Astrocyte of the cerebellum (primary cell): ENCODE measurements at regions not wholly inside any gene's neighbourhood (a gene's known extent, or its start where the extent isn't known, plus 50 kb on each side); places are given as distances from the start of the nearest gene placed in this dataset.

ENCODE experiments used
- DNase-seq: peaks from one replicate; pipeline ENCODE4 v3.0.0-alpha.2; 2011; ENCODE audit warnings: low read depth
- H3K4me3 ChIP-seq: 2 replicates; pipeline ENCODE4 v1.5.1; 2011; ENCODE audit warnings: mild to moderate bottlenecking, low read depth, low read length, moderate library complexity
- in situ Hi-C: cut with HindIII; loops from 2 replicates; pipeline ENCODE4 v1.10.0; 2017; ENCODE audit warnings: low sequenced_read_pairs
- TF ChIP-seq, protein P1 (sequence below): IDR thresholded peaks from 2 replicates; pipeline ENCODE4 v1.5.1; 2012; ENCODE audit warnings: low read length, low read depth, moderate library complexity, mild to moderate bottlenecking; ENCODE audit errors: missing control alignments

DNA sequence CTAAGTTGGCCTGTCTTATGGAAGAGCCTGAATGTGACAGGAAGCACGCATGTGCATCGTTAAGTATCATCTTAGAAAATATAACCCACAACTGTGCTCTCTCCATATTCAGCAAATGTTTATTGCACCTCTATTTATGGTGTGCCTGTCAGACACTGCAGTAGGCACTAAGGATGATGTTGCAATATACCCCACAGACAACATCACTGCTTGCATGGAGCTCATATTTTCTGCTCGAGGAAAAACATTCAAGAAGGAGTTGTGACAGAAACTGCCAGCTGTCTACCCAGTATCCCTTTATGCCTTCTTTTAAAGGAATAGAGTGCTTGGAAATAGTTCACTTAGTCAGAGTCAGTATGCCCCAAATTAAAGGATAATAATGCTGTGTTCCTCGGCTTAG lies 132.3 kb upstream of the RBFOX1 start:
- TF ChIP-seq, protein P1, sequence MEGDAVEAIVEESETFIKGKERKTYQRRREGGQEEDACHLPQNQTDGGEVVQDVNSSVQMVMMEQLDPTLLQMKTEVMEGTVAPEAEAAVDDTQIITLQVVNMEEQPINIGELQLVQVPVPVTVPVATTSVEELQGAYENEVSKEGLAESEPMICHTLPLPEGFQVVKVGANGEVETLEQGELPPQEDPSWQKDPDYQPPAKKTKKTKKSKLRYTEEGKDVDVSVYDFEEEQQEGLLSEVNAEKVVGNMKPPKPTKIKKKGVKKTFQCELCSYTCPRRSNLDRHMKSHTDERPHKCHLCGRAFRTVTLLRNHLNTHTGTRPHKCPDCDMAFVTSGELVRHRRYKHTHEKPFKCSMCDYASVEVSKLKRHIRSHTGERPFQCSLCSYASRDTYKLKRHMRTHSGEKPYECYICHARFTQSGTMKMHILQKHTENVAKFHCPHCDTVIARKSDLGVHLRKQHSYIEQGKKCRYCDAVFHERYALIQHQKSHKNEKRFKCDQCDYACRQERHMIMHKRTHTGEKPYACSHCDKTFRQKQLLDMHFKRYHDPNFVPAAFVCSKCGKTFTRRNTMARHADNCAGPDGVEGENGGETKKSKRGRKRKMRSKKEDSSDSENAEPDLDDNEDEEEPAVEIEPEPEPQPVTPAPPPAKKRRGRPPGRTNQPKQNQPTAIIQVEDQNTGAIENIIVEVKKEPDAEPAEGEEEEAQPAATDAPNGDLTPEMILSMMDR = no peak
- no peak overlapping the region for H3K4me3 ChIP-seq
- DNase-seq = no peak
- in situ Hi-C loops = no loop called here

DNA sequence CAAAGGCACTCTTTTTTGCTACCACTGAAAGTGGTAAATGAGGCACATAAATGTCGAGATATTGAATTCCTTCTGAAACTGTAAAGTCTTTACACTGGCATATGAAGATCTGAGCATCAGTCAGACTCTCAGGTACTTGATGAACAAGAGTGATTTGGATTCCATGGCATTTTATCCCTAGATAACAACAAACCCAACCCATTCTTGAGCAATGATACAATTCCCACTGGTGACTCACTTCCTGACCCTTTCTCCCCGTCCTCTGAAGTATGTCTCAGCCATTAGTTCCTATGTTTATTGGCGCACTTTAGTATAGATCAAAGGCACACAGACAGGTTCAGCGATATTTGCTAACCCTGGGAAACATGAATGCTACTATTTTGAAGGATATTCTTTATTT lies 147.0 kb upstream of the RBFOX1 start:
- no peak overlapping the region for H3K4me3 ChIP-seq
- DNase-seq = no peak
- TF ChIP-seq, protein P1 = no peak
- in situ Hi-C loops = no loop called here

DNA sequence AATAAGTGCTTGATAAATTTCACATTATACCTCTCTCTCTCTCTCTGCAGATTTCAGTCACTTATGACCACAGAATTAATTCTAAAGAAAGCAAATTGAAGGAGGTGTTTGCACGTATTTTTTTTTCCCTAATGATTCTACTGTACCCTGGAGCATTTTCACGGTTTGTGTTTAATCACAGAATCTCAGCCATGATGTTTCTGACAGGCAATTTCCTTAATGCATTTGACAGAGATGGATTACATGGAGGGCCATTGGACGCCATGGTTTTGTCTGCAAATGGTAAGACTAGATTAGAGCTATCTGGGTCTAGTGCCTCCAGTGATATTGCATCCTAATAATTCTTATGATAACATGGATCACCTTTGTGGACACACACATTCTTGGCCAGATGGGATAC lies 147.5 kb upstream of the RBFOX1 start:
- in situ Hi-C loops = no loop called here
- no peak overlapping the region for H3K4me3 ChIP-seq
- DNase-seq = no peak
- TF ChIP-seq, protein P1 = no peak

DNA sequence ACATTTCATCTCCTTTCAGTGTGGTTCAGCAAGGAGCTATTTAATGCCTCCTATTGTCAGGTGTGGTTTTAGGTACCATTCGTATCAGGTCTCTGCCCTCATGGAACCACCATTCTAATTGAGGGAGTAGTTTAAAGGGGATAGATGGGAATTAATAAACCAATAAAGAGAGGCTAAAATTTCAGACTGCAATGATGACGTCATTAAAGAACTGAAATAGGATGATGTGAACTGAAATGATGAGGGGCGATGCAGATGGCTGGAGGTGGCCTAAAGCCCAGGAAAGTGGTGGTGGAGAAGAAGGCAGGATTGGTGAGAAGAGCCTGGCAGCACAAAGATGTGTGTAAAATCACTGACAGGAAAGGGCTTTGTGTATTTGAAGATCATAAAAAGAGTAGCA lies 148.9 kb upstream of the RBFOX1 start:
- TF ChIP-seq, protein P1 = no peak
- in situ Hi-C loops = no loop called here
- DNase-seq = no peak
- no peak overlapping the region for H3K4me3 ChIP-seq

DNA sequence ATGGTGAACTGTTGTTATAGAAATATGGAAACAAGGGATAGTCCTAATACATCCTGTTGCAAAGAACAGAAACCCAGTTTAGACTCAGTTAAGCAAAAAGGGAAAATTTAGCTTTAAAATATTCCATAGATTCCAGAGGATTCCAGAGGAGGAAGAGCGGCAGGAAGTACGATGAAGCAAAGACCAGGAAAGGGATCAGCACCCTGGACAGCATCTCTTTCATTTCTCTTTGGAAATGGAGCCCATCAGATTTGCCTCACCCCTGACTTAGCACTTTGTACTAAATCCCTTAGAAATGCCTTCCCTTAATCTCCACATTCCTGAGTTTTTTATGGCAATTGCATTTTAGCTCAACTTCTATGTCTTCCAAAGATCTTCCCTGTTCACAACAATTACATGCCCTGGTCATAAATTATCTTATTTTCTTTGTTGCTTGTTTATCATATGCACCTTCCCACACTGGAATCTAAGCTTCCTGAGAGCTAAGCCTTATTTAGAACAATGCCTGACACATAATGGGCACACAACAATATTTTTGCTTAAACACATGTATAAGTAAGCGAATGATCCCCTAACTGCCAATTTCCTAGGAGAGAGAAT lies 150.0 kb upstream of the RBFOX1 start:
- in situ Hi-C loops = no loop called here
- TF ChIP-seq, protein P1 = no peak
- no peak for DNase-seq
- H3K4me3 ChIP-seq = no peak overlapping the region

DNA sequence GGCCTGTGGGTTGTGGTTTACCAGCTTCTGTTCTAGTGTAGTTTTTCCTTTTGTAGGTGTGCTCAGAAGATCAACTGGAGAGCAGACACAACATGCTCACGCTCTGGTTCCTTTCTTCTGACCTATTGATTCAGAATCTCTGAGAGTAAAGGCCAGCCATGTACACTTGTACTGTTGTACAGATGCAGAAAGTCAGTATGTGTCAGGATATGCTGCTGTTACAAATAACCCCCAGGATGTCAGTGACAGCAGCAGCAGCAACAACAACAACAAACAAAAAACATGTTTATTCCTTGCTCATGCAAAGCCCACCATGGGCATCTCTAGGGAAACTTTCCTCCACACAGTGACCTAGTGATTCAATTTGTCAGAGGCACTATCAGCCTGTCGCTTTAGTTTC lies 154.8 kb upstream of the RBFOX1 start:
- no peak overlapping the region for H3K4me3 ChIP-seq
- TF ChIP-seq, protein P1 = no peak
- in situ Hi-C loops = no loop called here
- no peak for DNase-seq
